ENCODE measurements at regions not wholly inside any gene's neighbourhood (a gene's known extent, or its start where the extent isn't known, plus 50 kb on each side); places are given as distances from the start of the nearest gene placed in this dataset.

DNA sequence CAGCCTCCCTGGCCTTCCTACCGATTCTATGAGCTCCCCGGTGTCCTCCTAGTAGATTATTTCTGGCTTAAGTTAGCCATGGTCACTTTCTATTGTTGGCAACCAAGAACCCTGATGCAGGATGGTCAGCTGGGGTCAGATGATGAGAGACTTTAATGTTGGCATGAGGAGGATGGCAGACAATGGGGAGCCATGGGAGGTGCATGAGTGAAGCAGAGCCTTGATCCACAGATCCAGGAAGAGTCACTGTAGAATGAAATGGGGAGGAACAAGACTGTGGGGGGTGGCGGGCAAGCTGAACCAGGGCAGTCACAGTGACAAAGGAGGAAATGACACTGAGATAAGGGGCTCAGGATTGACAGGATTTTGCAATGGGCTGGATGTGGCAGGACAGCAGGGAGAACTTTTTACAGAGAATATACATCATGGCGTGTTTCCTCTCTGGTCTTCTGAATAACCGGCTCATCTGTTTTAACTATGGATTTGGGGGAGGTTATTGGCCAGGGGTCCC, 60.9 kb downstream of the RPLP1 start:
- TF ChIP-seq CTCF (IDR thresholded peaks at IDR 0.05; ENCODE audit: low read length) (no peak), EZH2 (optimal IDR thresholded peaks at IDR 0.05; ENCODE audit: low read depth, low read length) (no peak)

Measured in MM.1S (cell line).